Neural cell (in vitro differentiated cells): ENCODE measurements at regions not wholly inside any gene's neighbourhood (a gene's known extent, or its start where the extent isn't known, plus 50 kb on each side); places are given as distances from the start of the nearest gene placed in this dataset.

Experiments used
- CTCF ChIP-seq: fragments of 450-650 bp; IDR thresholded peaks from 2 replicates; pipeline ENCODE4 v1.5.1; 2014; ENCODE audit warnings: antibody characterized with exemption, mild to moderate bottlenecking, moderate library complexity; ENCODE audit not compliant: poor library complexity, severe bottlenecking
- EZH2 ChIP-seq: fragments of 200-600, 300-800 bp; shearing (Covaris generic), sonication (generic); IDR thresholded peaks from 2 replicates; pipeline ENCODE4 v1.6.1; 2014; ENCODE audit warnings: antibody characterized with exemption, low read length, borderline replicate concordance, mild to moderate bottlenecking; ENCODE audit not compliant: insufficient read depth, poor library complexity, severe bottlenecking
- POLR2AphosphoS5 ChIP-seq: IDR thresholded peaks from 2 replicates; pipeline ENCODE4 v1.6.1; 2012
- REST ChIP-seq: IDR thresholded peaks from 2 replicates; pipeline ENCODE4 v1.6.1; 2012; ENCODE audit warnings: borderline replicate concordance
- SMC3 ChIP-seq: fragments of 450-650 bp; conservative IDR thresholded peaks from 2 replicates; pipeline ENCODE4 v1.6.1; 2014; ENCODE audit warnings: antibody characterized with exemption, mild to moderate bottlenecking, moderate library complexity; ENCODE audit not compliant: poor library complexity

DNA sequence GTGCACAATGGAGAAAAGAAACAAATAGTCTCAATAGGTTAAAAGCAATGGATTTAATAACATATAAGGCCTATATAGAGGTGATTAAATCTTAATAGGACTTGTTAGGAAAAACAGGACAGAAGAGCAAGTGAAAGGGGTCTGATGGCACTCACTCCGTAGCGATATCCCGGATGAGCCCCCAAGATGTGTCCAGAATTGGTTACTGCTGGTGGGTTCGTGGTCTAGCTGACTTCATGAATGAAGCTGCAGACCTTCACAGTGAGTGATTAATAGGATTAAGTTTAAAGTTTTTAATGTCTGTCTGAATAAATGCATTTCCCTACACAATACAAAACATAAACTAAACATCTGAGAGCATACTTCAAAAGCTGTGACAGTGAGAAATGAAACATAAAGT lies 110.4 kb upstream of the FAM174A start:
- TF ChIP-seq CTCF (no peak), EZH2 (no peak), POLR2AphosphoS5 (no peak), SMC3 (no peak), REST (no peak)
